ENCODE measurements at regions not wholly inside any gene's neighbourhood (a gene's known extent, or its start where the extent isn't known, plus 50 kb on each side); places are given as distances from the start of the nearest gene placed in this dataset.

GRCh38 chr15:92809064-92809879 is 90.9 kb upstream of the CHD2 start (continued):
- TF ChIP-seq, protein P1, sequence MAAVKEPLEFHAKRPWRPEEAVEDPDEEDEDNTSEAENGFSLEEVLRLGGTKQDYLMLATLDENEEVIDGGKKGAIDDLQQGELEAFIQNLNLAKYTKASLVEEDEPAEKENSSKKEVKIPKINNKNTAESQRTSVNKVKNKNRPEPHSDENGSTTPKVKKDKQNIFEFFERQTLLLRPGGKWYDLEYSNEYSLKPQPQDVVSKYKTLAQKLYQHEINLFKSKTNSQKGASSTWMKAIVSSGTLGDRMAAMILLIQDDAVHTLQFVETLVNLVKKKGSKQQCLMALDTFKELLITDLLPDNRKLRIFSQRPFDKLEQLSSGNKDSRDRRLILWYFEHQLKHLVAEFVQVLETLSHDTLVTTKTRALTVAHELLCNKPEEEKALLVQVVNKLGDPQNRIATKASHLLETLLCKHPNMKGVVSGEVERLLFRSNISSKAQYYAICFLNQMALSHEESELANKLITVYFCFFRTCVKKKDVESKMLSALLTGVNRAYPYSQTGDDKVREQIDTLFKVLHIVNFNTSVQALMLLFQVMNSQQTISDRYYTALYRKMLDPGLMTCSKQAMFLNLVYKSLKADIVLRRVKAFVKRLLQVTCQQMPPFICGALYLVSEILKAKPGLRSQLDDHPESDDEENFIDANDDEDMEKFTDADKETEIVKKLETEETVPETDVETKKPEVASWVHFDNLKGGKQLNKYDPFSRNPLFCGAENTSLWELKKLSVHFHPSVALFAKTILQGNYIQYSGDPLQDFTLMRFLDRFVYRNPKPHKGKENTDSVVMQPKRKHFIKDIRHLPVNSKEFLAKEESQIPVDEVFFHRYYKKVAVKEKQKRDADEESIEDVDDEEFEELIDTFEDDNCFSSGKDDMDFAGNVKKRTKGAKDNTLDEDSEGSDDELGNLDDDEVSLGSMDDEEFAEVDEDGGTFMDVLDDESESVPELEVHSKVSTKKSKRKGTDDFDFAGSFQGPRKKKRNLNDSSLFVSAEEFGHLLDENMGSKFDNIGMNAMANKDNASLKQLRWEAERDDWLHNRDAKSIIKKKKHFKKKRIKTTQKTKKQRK (IDR thresholded peaks at IDR 0.05; ENCODE audit: low read length) = no peak
- no peak for TF ChIP-seq ZNF10 (CRISPR knock-in tag; IDR thresholded peaks at IDR 0.05; ENCODE audit: borderline replicate concordance, low read depth)
- TF ChIP-seq RXRA (CRISPR knock-in tag; IDR thresholded peaks at IDR 0.05) = peak; percentile 98
- TF ChIP-seq, protein P2, sequence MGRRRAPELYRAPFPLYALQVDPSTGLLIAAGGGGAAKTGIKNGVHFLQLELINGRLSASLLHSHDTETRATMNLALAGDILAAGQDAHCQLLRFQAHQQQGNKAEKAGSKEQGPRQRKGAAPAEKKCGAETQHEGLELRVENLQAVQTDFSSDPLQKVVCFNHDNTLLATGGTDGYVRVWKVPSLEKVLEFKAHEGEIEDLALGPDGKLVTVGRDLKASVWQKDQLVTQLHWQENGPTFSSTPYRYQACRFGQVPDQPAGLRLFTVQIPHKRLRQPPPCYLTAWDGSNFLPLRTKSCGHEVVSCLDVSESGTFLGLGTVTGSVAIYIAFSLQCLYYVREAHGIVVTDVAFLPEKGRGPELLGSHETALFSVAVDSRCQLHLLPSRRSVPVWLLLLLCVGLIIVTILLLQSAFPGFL (CRISPR knock-in tag; IDR thresholded peaks at IDR 0.05) = no peak
- TF ChIP-seq ATF7-NPFF (CRISPR knock-in tag; IDR thresholded peaks at IDR 0.05; ENCODE audit: low read depth) = 0 out of 2 replicates have a peak, but pooled peaks have one; percentile 75
- peak; percentile 72 for TF ChIP-seq ZNF331 (CRISPR knock-in tag; IDR thresholded peaks at IDR 0.05)
- no peak for TF ChIP-seq SUZ12 (IDR thresholded peaks at IDR 0.05; ENCODE audit: low read depth, low read length)
- TF ChIP-seq ZSCAN5A (CRISPR knock-in tag; IDR thresholded peaks at IDR 0.05; ENCODE audit: borderline replicate concordance) = peak; percentile 99; the same call in 1 of the 2 replicates
- TF ChIP-seq CEBPB (IDR thresholded peaks at IDR 0.05; ENCODE audit: borderline replicate concordance, low read depth, low read length) = no peak
- TF ChIP-seq ZNF234 (CRISPR knock-in tag; conservative IDR thresholded peaks at IDR 0.05) = 0 out of 2 replicates have a peak, but pooled peaks have one; percentile 59
- TF ChIP-seq ZBTB25 (CRISPR knock-in tag; IDR thresholded peaks at IDR 0.05) = peak; percentile 76
- TF ChIP-seq SP140L (CRISPR knock-in tag; IDR thresholded peaks at IDR 0.05; ENCODE audit: borderline replicate concordance) = peak; percentile 25; the same call in 1 of the 2 replicates
- TF ChIP-seq MTF1 (CRISPR knock-in tag; IDR thresholded peaks at IDR 0.05) = no peak; the same call in 1 of the 2 replicates
- no peak for TF ChIP-seq GLI4 (CRISPR knock-in tag; IDR thresholded peaks at IDR 0.05; ENCODE audit: borderline replicate concordance)
- peak; percentile 86; the same call in 1 of the 2 replicates for TF ChIP-seq E2F2 (CRISPR knock-in tag; IDR thresholded peaks at IDR 0.05; ENCODE audit: borderline replicate concordance)
- peak; percentile 96 for TF ChIP-seq GABPB1 (CRISPR knock-in tag; IDR thresholded peaks at IDR 0.05)
- TF ChIP-seq THAP8 (CRISPR knock-in tag; IDR thresholded peaks at IDR 0.05; ENCODE audit: borderline replicate concordance) = 0 out of 2 replicates have a peak, but pooled peaks have one; percentile 61
- TF ChIP-seq, protein P3, sequence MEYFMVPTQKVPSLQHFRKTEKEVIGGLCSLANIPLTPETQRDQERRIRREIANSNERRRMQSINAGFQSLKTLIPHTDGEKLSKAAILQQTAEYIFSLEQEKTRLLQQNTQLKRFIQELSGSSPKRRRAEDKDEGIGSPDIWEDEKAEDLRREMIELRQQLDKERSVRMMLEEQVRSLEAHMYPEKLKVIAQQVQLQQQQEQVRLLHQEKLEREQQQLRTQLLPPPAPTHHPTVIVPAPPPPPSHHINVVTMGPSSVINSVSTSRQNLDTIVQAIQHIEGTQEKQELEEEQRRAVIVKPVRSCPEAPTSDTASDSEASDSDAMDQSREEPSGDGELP (IDR thresholded peaks at IDR 0.05; ENCODE audit: borderline replicate concordance, low read depth) = peak; percentile 49; the same call in 1 of the 2 replicates
